ENCODE measurements at regions not wholly inside any gene's neighbourhood (a gene's known extent, or its start where the extent isn't known, plus 50 kb on each side); places are given as distances from the start of the nearest gene placed in this dataset.

DNA sequence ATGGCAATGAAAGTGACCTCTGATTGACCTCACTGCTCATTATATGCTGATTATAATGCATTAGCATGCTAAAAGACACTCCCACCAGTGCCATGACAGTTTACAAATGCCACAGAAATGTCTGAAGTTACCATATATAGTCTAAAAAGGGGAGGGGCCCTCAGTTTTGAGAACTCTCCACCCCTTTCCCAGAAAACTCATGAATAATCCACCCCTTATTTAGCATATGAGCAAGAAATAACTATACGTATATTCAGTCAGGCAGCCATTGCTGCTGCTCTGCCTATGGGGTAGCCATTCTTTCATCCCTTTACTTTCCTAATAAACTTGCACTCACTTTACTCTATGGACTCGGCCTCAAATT, 163.1 kb downstream of the ESM1 start:
- H3K4me3 ChIP-seq (ENCODE audit: low read depth, low read length): no peak overlapping the region
- no peaks in the 10 kb centered on the region for H3K36me3 ChIP-seq (ENCODE audit: control insufficient read depth, insufficient read depth, low read length)
- FAIRE-seq (no peak), DNase-seq (ENCODE audit: low read depth) (no peak)
- TF ChIP-seq, protein P1, sequence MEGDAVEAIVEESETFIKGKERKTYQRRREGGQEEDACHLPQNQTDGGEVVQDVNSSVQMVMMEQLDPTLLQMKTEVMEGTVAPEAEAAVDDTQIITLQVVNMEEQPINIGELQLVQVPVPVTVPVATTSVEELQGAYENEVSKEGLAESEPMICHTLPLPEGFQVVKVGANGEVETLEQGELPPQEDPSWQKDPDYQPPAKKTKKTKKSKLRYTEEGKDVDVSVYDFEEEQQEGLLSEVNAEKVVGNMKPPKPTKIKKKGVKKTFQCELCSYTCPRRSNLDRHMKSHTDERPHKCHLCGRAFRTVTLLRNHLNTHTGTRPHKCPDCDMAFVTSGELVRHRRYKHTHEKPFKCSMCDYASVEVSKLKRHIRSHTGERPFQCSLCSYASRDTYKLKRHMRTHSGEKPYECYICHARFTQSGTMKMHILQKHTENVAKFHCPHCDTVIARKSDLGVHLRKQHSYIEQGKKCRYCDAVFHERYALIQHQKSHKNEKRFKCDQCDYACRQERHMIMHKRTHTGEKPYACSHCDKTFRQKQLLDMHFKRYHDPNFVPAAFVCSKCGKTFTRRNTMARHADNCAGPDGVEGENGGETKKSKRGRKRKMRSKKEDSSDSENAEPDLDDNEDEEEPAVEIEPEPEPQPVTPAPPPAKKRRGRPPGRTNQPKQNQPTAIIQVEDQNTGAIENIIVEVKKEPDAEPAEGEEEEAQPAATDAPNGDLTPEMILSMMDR (IDR thresholded peaks at IDR 0.05; ENCODE audit: insufficient read depth, low read length, severe bottlenecking): no peak
- no peaks in the 10 kb centered on the region for H3K27me3 ChIP-seq (ENCODE audit: control insufficient read depth, insufficient read depth, low read length)

- Histone ChIP-seq H3K4me3 (ENCODE audit: low read depth, low read length) (no peak overlapping the region), H3K27me3 (ENCODE audit: control insufficient read depth, insufficient read depth, low read length) (no peaks in the 10 kb centered on the region), H3K36me3 (ENCODE audit: control insufficient read depth, insufficient read depth, low read length) (no peaks in the 10 kb centered on the region)
- no peak for DNase-seq (ENCODE audit: low read depth)
- no peak for FAIRE-seq
- TF ChIP-seq, protein P1 (IDR thresholded peaks at IDR 0.05; ENCODE audit: insufficient read depth, low read length, severe bottlenecking): no peak
Measured at GRCh38 chr5:54821445-54822323, 163.7 kb downstream of the ESM1 start.

DNA sequence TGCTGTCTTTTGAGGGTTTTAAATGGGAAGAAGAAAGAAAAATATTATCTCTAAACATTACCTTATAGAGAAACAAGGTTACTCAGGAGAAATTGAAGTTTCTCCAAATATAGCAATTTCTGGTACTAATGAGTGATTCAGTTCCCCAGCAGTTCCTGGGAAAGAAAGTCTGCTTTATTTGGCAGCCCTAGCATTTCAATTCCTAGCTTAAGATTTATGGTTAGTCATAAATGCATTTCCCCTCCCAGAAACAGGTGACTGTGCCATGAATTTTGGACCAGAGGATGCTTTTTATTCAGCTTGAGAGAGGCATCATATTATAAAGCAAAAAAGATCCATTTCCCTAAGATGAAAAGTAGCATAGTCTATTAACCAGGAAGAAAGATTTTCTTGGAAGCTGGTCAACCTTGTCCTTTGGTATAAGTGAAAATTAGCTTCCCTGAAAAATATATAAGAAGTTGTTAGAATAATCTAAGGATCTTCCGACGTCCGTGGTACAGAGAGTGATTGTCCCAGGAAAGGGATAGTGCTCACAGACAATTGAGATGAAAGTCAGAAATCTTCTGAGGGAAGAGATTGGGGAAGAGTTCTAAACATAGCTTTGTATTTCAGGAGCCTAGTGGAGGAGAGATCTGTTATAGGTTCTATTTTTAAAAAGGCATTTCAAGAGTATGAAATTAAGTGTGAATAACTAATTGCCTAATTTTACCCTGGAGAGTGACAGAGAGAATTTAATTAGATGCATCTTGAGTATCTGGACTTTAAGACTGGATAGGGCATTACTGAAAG, 164.9 kb downstream of the ESM1 start:
- Histone ChIP-seq H3K36me3 (ENCODE audit: control insufficient read depth, insufficient read depth, low read length) (no peaks in the 10 kb centered on the region), H3K27me3 (ENCODE audit: control insufficient read depth, insufficient read depth, low read length) (no peaks in the 10 kb centered on the region), H3K4me3 (ENCODE audit: low read depth, low read length) (no peak overlapping the region)
- DNase-seq (ENCODE audit: low read depth): no peak
- FAIRE-seq: no peak
- TF ChIP-seq, protein P1 (IDR thresholded peaks at IDR 0.05; ENCODE audit: insufficient read depth, low read length, severe bottlenecking): no peak

DNA sequence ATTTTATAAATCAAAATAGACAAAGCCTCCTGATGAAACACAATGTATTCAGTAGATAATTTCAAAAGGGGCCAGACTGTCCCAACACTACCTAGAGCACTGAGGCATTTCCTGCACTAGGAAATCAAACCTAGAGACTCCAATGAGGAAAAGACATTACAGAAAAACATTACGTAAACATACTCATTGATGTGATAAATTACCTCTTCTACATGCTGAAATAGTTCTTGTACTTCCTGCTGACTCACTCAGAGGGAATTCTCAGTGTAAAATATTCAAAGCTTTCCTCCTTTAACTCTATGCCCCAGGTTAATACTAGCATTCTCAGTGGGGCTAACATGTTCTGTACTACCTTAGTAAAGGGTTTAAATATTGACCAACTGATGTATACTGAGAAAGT, 178.0 kb downstream of the ESM1 start:
- peak; percentile 79 for DNase-seq (ENCODE audit: low read depth)
- no peaks in the 10 kb centered on the region for H3K36me3 ChIP-seq (ENCODE audit: control insufficient read depth, insufficient read depth, low read length)
- H3K4me3 ChIP-seq (ENCODE audit: low read depth, low read length): no peak overlapping the region
- no peak for FAIRE-seq
- TF ChIP-seq, protein P1 (IDR thresholded peaks at IDR 0.05; ENCODE audit: insufficient read depth, low read length, severe bottlenecking): no peak
- no peaks in the 10 kb centered on the region for H3K27me3 ChIP-seq (ENCODE audit: control insufficient read depth, insufficient read depth, low read length)

GRCh38 chr5:54804521-54804920, 180.9 kb downstream of the ESM1 start:
- Histone ChIP-seq H3K27me3 (ENCODE audit: control insufficient read depth, insufficient read depth, low read length) (no peaks in the 10 kb centered on the region), H3K4me3 (ENCODE audit: low read depth, low read length) (no peak overlapping the region), H3K36me3 (ENCODE audit: control insufficient read depth, insufficient read depth, low read length) (no peaks in the 10 kb centered on the region)
- DNase-seq (ENCODE audit: low read depth) (no peak), FAIRE-seq (no peak)
- TF ChIP-seq, protein P1 (IDR thresholded peaks at IDR 0.05; ENCODE audit: insufficient read depth, low read length, severe bottlenecking): no peak

Data from bronchial epithelial cell (primary cell).